ENCODE measurements at regions not wholly inside any gene's neighbourhood (a gene's known extent, or its start where the extent isn't known, plus 50 kb on each side); places are given as distances from the start of the nearest gene placed in this dataset.

- TF ChIP-seq UBTF (IDR thresholded peaks at IDR 0.05; ENCODE audit: borderline replicate concordance in 1 of 2, low read depth in 2 of 2, low read length in 2 of 2) (no peak), KDM2B (CRISPR knock-in tag; IDR thresholded peaks at IDR 0.05) (no peak)
Measured at GRCh38 chr13:22049384-22049783, 378.5 kb downstream of the FGF9 start (continued).

- Histone ChIP-seq H3K27ac (ENCODE audit: extremely low read depth, low read depth, low read length) (no peak overlapping the region), H2AFZ (ENCODE audit: low read depth, low read length) (no peak overlapping the region), H3K27me3 (ENCODE audit: control insufficient read depth in 2 of 2, insufficient read depth in 2 of 2, low read length in 2 of 2) (no peaks in the 10 kb centered on the region; a peak in 1 of 5 replicates), H4K20me1 (replicated peaks; ENCODE audit: control insufficient read depth, insufficient read depth, low read length) (no peaks in the 10 kb centered on the region), H3K4me1 (replicated peaks in 1 of 2; ENCODE audit: control insufficient read depth in 2 of 2, insufficient read depth in 2 of 2, low read length in 2 of 2) (no peaks in the 10 kb centered on the region), H3K4me3 (no peak overlapping the region), H3K9me3 (replicated peaks; ENCODE audit: control insufficient read depth, insufficient read depth, low read depth, low read length) (no peaks in the 10 kb centered on the region), H3K9ac (ENCODE audit: insufficient read depth in 1 of 2, low read depth in 2 of 2, low read length in 2 of 2) (no peak overlapping the region), H3K4me2 (ENCODE audit: insufficient read depth, low read length) (no peak overlapping the region), H3K9me1 (ENCODE audit: control insufficient read depth, insufficient read depth, low read length) (no peaks in the 10 kb centered on the region), H3K79me2 (ENCODE audit: control insufficient read depth, insufficient read depth, low read length) (no peaks in the 10 kb centered on the region), H3K36me3 (ENCODE audit: control insufficient read depth, insufficient read depth, low read length) (no peaks in the 10 kb centered on the region)
- intact Hi-C loops (cut with micrococcal nuclease) = no loop called here
- ATAC-seq (no peak), FAIRE-seq (no peak), DNase-seq (ENCODE audit: extremely low read depth in 1 of 4, low spot score in 3 of 4) (no peak)
- ChIA-PET POLR2A (interaction anchor here (0.6 to 1.2 kb wide), 2 partner anchors 10 to 362 kb away, joined by 3 read pairs; no protein-coding TSS in a partner anchor), CTCF (ENCODE audit: low intra/inter-chr PET ratio) (no interaction called here)
- in situ Hi-C loops (cut with MboI) = no loop called here
- BruUV-seq (replicated peaks) = no TSS peak
- 0% methylated on average over 5 of the region's 6 CpGs for WGBS (ENCODE audit: insufficient coverage, low coverage, missing lambda C conversion rate)
- no peak for TF ChIP-seq MECOM (CRISPR knock-in tag; IDR thresholded peaks at IDR 0.05)
- no peak for TF ChIP-seq ZNF347 (CRISPR knock-in tag; IDR thresholded peaks at IDR 0.05; ENCODE audit: low read depth)
- no peak for TF ChIP-seq HOMEZ (CRISPR knock-in tag; IDR thresholded peaks at IDR 0.05)
- TF ChIP-seq NFE2L1 (tag; IDR thresholded peaks at IDR 0.05; ENCODE audit: borderline replicate concordance, low read depth) = no peak
- no peak for TF ChIP-seq HDAC3 (IDR thresholded peaks at IDR 0.05; ENCODE audit: borderline replicate concordance, partially characterized antibody)
- TF ChIP-seq RAD21 (CRISPR knock-in tag; conservative IDR thresholded peaks at IDR 0.05 in 1 of 2, IDR thresholded peaks at IDR 0.05 in 1 of 2) = no peak
- TF ChIP-seq ZNF699 (CRISPR knock-in tag; IDR thresholded peaks at IDR 0.05; ENCODE audit: insufficient replicate concordance) = no peak
- no peak for TF ChIP-seq E2F5 (CRISPR knock-in tag; IDR thresholded peaks at IDR 0.05)
- TF ChIP-seq MYBL2 (IDR thresholded peaks at IDR 0.05; ENCODE audit: low read depth) = no peak
- no peak for TF ChIP-seq MYBL2 (CRISPR knock-in tag; IDR thresholded peaks at IDR 0.05; ENCODE audit: borderline replicate concordance)
- TF ChIP-seq FOXP4 (CRISPR knock-in tag; IDR thresholded peaks at IDR 0.05; ENCODE audit: borderline replicate concordance) = no peak
Measured at GRCh38 chr13:22050951-22051563, 380.2 kb downstream of the FGF9 start.
